ENCODE measurements at regions not wholly inside any gene's neighbourhood (a gene's known extent, or its start where the extent isn't known, plus 50 kb on each side); places are given as distances from the start of the nearest gene placed in this dataset.

DNA sequence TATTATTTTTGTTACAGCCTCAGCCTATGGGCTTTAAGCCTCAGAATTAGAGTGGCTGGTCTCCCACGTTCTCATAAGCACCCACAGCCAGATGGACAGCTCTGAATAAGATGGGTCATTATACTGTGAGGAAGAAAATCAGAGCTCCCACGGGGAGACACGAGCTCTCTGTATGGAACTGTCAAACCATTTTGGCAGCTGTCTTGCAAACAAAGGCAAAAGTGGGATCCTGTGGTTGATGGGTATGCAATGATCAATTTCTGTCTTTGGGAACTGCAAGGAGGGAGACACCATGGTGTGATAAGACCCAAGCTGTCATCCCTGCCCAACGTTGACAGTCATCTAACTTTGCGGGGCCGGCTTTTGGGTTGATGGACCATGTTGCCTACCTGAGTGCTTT is 614.3 kb downstream of the TYW1 start:
- intact Hi-C loops (cut with DNase I): no loop called here
- no peak for DNase-seq
- Histone ChIP-seq H3K4me3 (no peak overlapping the region), H3K9me3 (no peaks in the 10 kb centered on the region), H3K27ac (no peak overlapping the region), H3K27me3 (no peaks in the 10 kb centered on the region), H3K36me3 (no peaks in the 10 kb centered on the region), H3K4me1 (ENCODE audit: insufficient read depth) (no peaks in the 10 kb centered on the region)
- no peak for TF ChIP-seq EP300 (IDR thresholded peaks at IDR 0.05)
- TF ChIP-seq, protein P1, sequence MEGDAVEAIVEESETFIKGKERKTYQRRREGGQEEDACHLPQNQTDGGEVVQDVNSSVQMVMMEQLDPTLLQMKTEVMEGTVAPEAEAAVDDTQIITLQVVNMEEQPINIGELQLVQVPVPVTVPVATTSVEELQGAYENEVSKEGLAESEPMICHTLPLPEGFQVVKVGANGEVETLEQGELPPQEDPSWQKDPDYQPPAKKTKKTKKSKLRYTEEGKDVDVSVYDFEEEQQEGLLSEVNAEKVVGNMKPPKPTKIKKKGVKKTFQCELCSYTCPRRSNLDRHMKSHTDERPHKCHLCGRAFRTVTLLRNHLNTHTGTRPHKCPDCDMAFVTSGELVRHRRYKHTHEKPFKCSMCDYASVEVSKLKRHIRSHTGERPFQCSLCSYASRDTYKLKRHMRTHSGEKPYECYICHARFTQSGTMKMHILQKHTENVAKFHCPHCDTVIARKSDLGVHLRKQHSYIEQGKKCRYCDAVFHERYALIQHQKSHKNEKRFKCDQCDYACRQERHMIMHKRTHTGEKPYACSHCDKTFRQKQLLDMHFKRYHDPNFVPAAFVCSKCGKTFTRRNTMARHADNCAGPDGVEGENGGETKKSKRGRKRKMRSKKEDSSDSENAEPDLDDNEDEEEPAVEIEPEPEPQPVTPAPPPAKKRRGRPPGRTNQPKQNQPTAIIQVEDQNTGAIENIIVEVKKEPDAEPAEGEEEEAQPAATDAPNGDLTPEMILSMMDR (IDR thresholded peaks at IDR 0.05): no peak
- no peak for TF ChIP-seq POLR2A (IDR thresholded peaks at IDR 0.05)
- WGBS, 3 donors: 72 to 82% (median 72%) methylated on average over 6 of the region's 6 CpGs

DNA sequence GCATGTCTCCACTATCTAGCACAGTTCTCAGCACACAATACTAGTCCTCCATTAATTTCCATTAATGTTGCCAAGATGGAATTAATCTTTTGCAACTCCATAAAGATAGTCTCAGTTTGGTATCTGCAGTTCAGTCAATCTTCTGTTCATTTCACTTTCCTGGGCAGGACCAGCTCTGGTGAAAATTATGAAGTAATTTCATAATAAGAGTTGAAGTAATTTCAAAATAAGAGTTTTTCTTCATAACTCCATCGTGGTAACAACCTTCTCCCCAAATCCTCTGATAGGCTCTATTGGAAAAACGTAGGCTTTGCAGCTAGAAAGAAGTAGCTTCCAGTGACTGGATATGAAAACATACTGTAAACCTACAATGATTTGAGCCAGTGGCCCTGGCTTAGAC is 618.2 kb downstream of the TYW1 start:
- Histone ChIP-seq H3K9me3 (no peaks in the 10 kb centered on the region), H3K36me3 (no peaks in the 10 kb centered on the region), H3K27ac (no peak overlapping the region), H3K4me1 (ENCODE audit: insufficient read depth) (peaks cover 4% of the 10 kb centered on the region), H3K4me3 (no peak overlapping the region), H3K27me3 (no peaks in the 10 kb centered on the region)
- WGBS, 3 donors: 38 to 51% (median 48%) methylated on average over 2 of the region's 2 CpGs
- intact Hi-C loops (cut with DNase I): no loop called here
- TF ChIP-seq EP300 (IDR thresholded peaks at IDR 0.05) (no peak), POLR2A (IDR thresholded peaks at IDR 0.05) (no peak)
- TF ChIP-seq, protein P1 (IDR thresholded peaks at IDR 0.05): no peak
- no peak for DNase-seq

DNA sequence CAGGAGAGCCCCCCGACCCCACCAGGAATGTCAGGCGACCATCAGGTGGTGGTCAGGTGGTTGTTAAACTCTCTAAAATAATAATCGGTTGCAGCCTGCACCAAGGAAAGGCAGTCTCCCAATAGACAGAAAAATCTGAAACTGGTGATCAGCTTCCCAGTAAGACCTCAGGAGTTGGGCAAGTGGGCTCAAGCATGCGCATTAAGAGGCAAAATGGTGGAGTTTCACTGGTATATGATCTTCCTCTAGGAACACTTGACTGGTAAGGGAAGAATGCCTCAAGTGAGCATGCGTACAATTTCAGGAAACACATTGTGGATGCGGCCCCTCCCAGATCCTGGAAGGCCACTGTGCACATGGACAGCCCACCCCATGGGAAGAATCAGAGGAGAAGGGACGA is 619.9 kb downstream of the TYW1 start:
- Histone ChIP-seq H3K27ac (no peak overlapping the region), H3K4me3 (no peak overlapping the region), H3K36me3 (no peaks in the 10 kb centered on the region), H3K27me3 (no peaks in the 10 kb centered on the region), H3K4me1 (ENCODE audit: insufficient read depth) (peaks cover 4% of the 10 kb centered on the region), H3K9me3 (no peaks in the 10 kb centered on the region)
- TF ChIP-seq, protein P1 (IDR thresholded peaks at IDR 0.05): no peak
- TF ChIP-seq EP300 (IDR thresholded peaks at IDR 0.05) (no peak), POLR2A (IDR thresholded peaks at IDR 0.05) (no peak)
- 88 to 96% (median 91%) methylated on average over 7 of the region's 7 CpGs for WGBS, 3 donors
- intact Hi-C loops (cut with DNase I): no loop called here
- DNase-seq: no peak

DNA sequence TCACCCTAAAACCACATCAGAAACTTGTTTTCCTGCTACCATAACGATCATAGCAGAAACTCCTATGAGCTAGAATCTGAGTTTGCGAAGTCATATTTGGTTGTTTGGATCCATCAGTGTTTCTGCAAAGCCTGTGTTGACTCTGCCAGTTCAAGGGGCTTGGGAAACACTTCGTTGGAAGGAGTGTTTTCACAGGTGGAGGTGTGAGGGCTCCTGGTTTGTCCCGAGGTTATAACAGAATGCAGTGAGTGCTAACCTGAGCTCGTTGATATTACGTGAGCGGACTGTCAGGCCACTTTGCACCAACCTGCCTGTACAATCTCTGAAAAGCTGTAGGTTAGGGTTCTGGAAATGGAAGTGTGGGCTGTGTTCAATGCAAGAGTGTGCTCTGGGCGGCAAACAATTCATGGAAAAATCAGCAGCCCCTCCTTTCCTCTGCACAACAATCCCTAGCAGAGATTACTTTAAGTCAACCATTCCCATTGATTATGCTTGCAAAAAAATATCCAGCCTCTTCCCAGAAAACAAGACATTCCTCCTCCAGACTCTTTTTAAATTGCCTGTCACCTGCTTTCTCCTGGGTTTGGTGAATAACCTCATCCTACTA is 622.0 kb downstream of the TYW1 start:
- Histone ChIP-seq H3K9me3 (no peaks in the 10 kb centered on the region), H3K27me3 (no peaks in the 10 kb centered on the region), H3K4me1 (ENCODE audit: insufficient read depth) (peaks cover 4% of the 10 kb centered on the region), H3K36me3 (no peaks in the 10 kb centered on the region), H3K27ac (no peak overlapping the region), H3K4me3 (no peak overlapping the region)
- WGBS, 3 donors: 50 to 66% (median 62%) methylated on average over 8 of the region's 8 CpGs
- TF ChIP-seq POLR2A (IDR thresholded peaks at IDR 0.05) (no peak), EP300 (IDR thresholded peaks at IDR 0.05) (no peak)
- TF ChIP-seq, protein P1 (IDR thresholded peaks at IDR 0.05): no peak
- intact Hi-C loops (cut with DNase I): no loop called here
- DNase-seq: no peak

Data from ovary (tissue), 7 donors.